Activated CD4-positive, alpha-beta T cell treated with anti-CD3 and anti-CD28 coated beads, Interleukin-2, amount 10 ng/mL, durations not matched to agents 24 days and 14 days (primary cell): ENCODE measurements at regions not wholly inside any gene's neighbourhood (a gene's known extent, or its start where the extent isn't known, plus 50 kb on each side); places are given as distances from the start of the nearest gene placed in this dataset.

Source experiments
- DNase-seq: peaks from one replicate; pipeline ENCODE4 v3.0.0; 2022
- H3K27ac Mint-ChIP-seq: one replicate; pipeline ENCODE4 v1.8.0; 2022; ENCODE audit warnings: mild to moderate bottlenecking, mixed read lengths
- H3K27me3 Mint-ChIP-seq: one replicate; pipeline ENCODE4 v1.8.0; 2022; ENCODE audit warnings: mixed read lengths
- H3K36me3 Mint-ChIP-seq: one replicate; pipeline ENCODE4 v1.8.0; 2022; ENCODE audit warnings: low read depth, mild to moderate bottlenecking, mixed read lengths
- H3K4me1 Mint-ChIP-seq: one replicate; pipeline ENCODE4 v1.8.0; 2021; ENCODE audit warnings: mixed read lengths
- H3K4me3 Mint-ChIP-seq: one replicate; pipeline ENCODE4 v1.8.0; 2022; ENCODE audit warnings: mild to moderate bottlenecking, moderate library complexity, mixed read lengths
- H3K9me3 Mint-ChIP-seq: one replicate; pipeline ENCODE4 v1.8.0; 2021; ENCODE audit warnings: mixed read lengths
- intact Hi-C: fragments of 100-400 bp; cut with micrococcal nuclease; formaldehyde crosslinking; loops from one replicate; pipeline ENCODE4 v1.15.1; 2023

DNA sequence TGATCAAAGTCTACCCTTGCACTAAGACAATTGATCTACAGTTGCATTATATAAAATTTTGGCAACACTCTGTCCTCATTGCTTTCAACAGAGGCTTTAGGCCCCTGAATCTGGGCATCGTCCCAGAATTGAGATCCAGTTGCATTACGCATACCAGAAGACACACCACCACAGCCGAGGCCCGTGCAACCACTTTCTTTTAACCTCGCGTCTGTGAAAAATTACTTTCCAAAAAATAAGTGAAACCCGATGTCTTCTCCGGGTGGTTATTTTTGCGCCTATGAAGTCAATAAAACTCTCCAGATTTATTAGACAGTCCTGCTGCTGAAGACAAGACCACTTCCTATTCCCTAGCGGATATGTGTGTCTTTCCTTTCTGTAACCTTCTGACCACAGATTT lies 52.1 kb upstream of the NFIB start:
- no peaks in the 10 kb centered on the region for H3K4me1 Mint-ChIP-seq
- intact Hi-C loops, result no loop called here
- no peaks in the 10 kb centered on the region for H3K9me3 Mint-ChIP-seq
- no peak overlapping the region for H3K4me3 Mint-ChIP-seq
- H3K36me3 Mint-ChIP-seq, result no peaks in the 10 kb centered on the region
- no peak for DNase-seq
- H3K27me3 Mint-ChIP-seq, result no peaks in the 10 kb centered on the region
- no peak overlapping the region for H3K27ac Mint-ChIP-seq

- no peaks in the 10 kb centered on the region for H3K4me1 Mint-ChIP-seq
- no peak overlapping the region for H3K4me3 Mint-ChIP-seq
- no peaks in the 10 kb centered on the region for H3K9me3 Mint-ChIP-seq
- no peak overlapping the region for H3K27ac Mint-ChIP-seq
- no peaks in the 10 kb centered on the region for H3K27me3 Mint-ChIP-seq
- DNase-seq, result no peak
- H3K36me3 Mint-ChIP-seq, result no peaks in the 10 kb centered on the region
- intact Hi-C loops, result no loop called here
Measured at GRCh38 chr9:14365670-14366069, 51.7 kb upstream of the NFIB start.
